GM12878 (cell line): ENCODE measurements at regions not wholly inside any gene's neighbourhood (a gene's known extent, or its start where the extent isn't known, plus 50 kb on each side); places are given as distances from the start of the nearest gene placed in this dataset.

ENCODE experiments used
- ATAC-seq: fragments of 200-7000 bp; cut with Tn5 transposase; 3 replicates; pipeline ENCODE4 v1.9.1; 2020; ENCODE audit warnings: mild to moderate bottlenecking, moderate library complexity
- BruUV-seq: library from RNA; stranded (reverse); fragments of 400-500 nt; replicated peaks from 2 replicates; lab custom pipeline; 2021; lab: Mats Ljungman, UMichigan
- CTCF ChIA-PET: fragments of 300-600 bp; sonication (Branson Sonifier 250); formaldehyde crosslinking; extraction: SDS; loops from one replicate; lab custom pipeline; 2021; ENCODE audit warnings: inconsistent platforms; lab: Yijun Ruan, JAX
- POLR2A ChIA-PET: fragments of 350-600 bp; formaldehyde crosslinking; extraction: SDS; loops from one replicate; lab custom pipeline; 2021; ENCODE audit warnings: inconsistent platforms; lab: Charles Lee
- RAD21 ChIA-PET: fragments of 300-600 bp; sonication (Branson Sonifier 250); formaldehyde crosslinking; loops from one replicate; lab custom pipeline; 2023; ENCODE audit warnings: antibody characterized with exemption; ENCODE audit not compliant: unreplicated experiment; lab: Charles Lee
- SMC1A ChIA-PET: fragments of 300-600 bp; sonication (Branson Sonifier 250); formaldehyde crosslinking; loops from one replicate; lab custom pipeline; 2023; ENCODE audit not compliant: unreplicated experiment, uncharacterized antibody; lab: Charles Lee
- DNase-seq: peaks from one replicate; pipeline ENCODE4 v3.0.0-alpha.2; 2011; ENCODE audit warnings: low read depth, low spot score
- FAIRE-seq: peaks from 3 replicates; lab custom pipeline; 2011; peaks lifted over from hg19 to GRCh38; lab: Jason Lieb, UNC
- H2AFZ ChIP-seq: 2 replicates; pipeline ENCODE4 v1.6.0; 2011; ENCODE audit warnings: low read depth, low read length, control low read depth; ENCODE audit not compliant: control insufficient read depth
- H3K27ac ChIP-seq: 2 replicates; pipeline ENCODE4 v1.5.1; 2011; ENCODE audit warnings: control low read depth; ENCODE audit not compliant: control insufficient read depth, insufficient read depth
- H3K27me3 ChIP-seq, 2 experiments: replicated peaks in 1 of 2; 2 replicates each; pipeline versions ENCODE4 v1.6.0 to v1.6.1; 2011; ENCODE audit warnings: low read length in 1 of 2; ENCODE audit not compliant: control insufficient read depth in 2 of 2, insufficient read depth in 2 of 2
- H3K36me3 ChIP-seq, 2 experiments: 2 replicates each; pipeline ENCODE4 v1.5.1; 2011; ENCODE audit warnings: low read length in 1 of 2; ENCODE audit not compliant: control insufficient read depth in 2 of 2, insufficient read depth in 2 of 2
- H3K4me1 ChIP-seq: 2 replicates; pipeline ENCODE4 v1.6.1; 2011; ENCODE audit warnings: mild to moderate bottlenecking, low read length, moderate library complexity, mixed read lengths; ENCODE audit not compliant: control insufficient read depth, insufficient read depth
- H3K4me2 ChIP-seq: 2 replicates; pipeline ENCODE4 v1.6.0; 2011; ENCODE audit warnings: control low read depth; ENCODE audit not compliant: control insufficient read depth, insufficient read depth
- H3K4me3 ChIP-seq: fragments of 200-600 bp; sonication (generic); 2 replicates; pipeline ENCODE4 v1.5.1; 2016
- H3K79me2 ChIP-seq: 2 replicates; pipeline ENCODE4 v1.6.0; 2011; ENCODE audit warnings: low read length; ENCODE audit not compliant: control insufficient read depth, insufficient read depth
- H3K9ac ChIP-seq: 2 replicates; pipeline ENCODE4 v1.8.0; 2011; ENCODE audit warnings: low read length, control low read depth, mixed read lengths; ENCODE audit not compliant: control insufficient read depth, insufficient read depth
- H3K9me3 ChIP-seq: replicated peaks from 3 replicates; pipeline ENCODE4 v1.5.1; 2011; ENCODE audit warnings: mild to moderate bottlenecking, low read length; ENCODE audit not compliant: control insufficient read depth, insufficient read depth
- H4K20me1 ChIP-seq: 2 replicates; pipeline ENCODE4 v1.6.0; 2011; ENCODE audit not compliant: control insufficient read depth, insufficient read depth
- BHLHE40 ChIP-seq, 2 experiments: fragments of 450-650 bp in 1 of 2; IDR thresholded peaks; 2 replicates each; pipeline ENCODE4 v1.6.1; 2011 to 2017; ENCODE audit warnings: low read depth in 2 of 2, borderline replicate concordance in 1 of 2, improper control_type of control experiment in 1 of 2, low read length in 1 of 2, mild to moderate bottlenecking in 1 of 2
- BMI1 ChIP-seq: fragments of 450-650 bp; IDR thresholded peaks from 2 replicates; pipeline ENCODE4 v1.6.1; 2016; ENCODE audit warnings: mild to moderate bottlenecking, moderate library complexity, borderline replicate concordance
- ELK1 ChIP-seq: IDR thresholded peaks from 2 replicates; pipeline ENCODE4 v1.6.1; 2012; ENCODE audit warnings: low read depth, low read length, improper control_type of control experiment
- IKZF1 ChIP-seq: fragments of 450-650 bp; conservative IDR thresholded peaks from 2 replicates; pipeline ENCODE4 v1.6.1; 2017; ENCODE audit warnings: antibody characterized with exemption, mild to moderate bottlenecking
- JUND ChIP-seq: IDR thresholded peaks from 2 replicates; pipeline ENCODE4 v1.6.1; 2012; ENCODE audit warnings: low read depth, mild to moderate bottlenecking, low read length, improper control_type of control experiment, moderate library complexity
- KLF5 ChIP-seq: fragments of 450-650 bp; IDR thresholded peaks from 2 replicates; pipeline ENCODE4 v1.6.1; 2014; ENCODE audit warnings: mild to moderate bottlenecking; ENCODE audit not compliant: partially characterized antibody
- MEF2B ChIP-seq: fragments of 450-650 bp; IDR thresholded peaks from 2 replicates; pipeline ENCODE4 v1.6.1; 2018; ENCODE audit warnings: mild to moderate bottlenecking, moderate library complexity; ENCODE audit not compliant: partially characterized antibody, poor library complexity, severe bottlenecking
- NFYA ChIP-seq: IDR thresholded peaks from 2 replicates; pipeline ENCODE4 v1.6.1; 2011; ENCODE audit warnings: low read depth, mild to moderate bottlenecking, low read length, improper control_type of control experiment, borderline replicate concordance
- SRF ChIP-seq, 2 experiments: IDR thresholded peaks; 2 replicates each; pipeline ENCODE4 v1.6.1; 2011; ENCODE audit warnings: low read depth in 2 of 2, low read length in 2 of 2, mild to moderate bottlenecking in 1 of 2, moderate library complexity in 1 of 2
- WGBS: methylation state at CpG from one replicate; pipeline ENCODE4 v1.1.6; 2016; ENCODE audit warnings: low lambda C conversion rate; ENCODE audit not compliant: insufficient replicate concordance, insufficient coverage; ENCODE audit errors: missing lambda C conversion rate; 5-methylcytosine and 5-hydroxymethylcytosine counted together
- in situ Hi-C: fragments of 300-500 bp; cut with MboI; formaldehyde crosslinking; loops from 9 replicates; pipeline ENCODE4 v1.14.3; 2018; ENCODE audit warnings: mixed read lengths
- intact Hi-C: fragments of 100-400 bp; cut with micrococcal nuclease; formaldehyde crosslinking; loops from one replicate; pipeline ENCODE4 v1.14.2; 2022; ENCODE audit not compliant: unreplicated experiment
- TF ChIP-seq, protein P1 (sequence below): fragments of 450-650 bp; IDR thresholded peaks from 2 replicates; pipeline ENCODE4 v1.6.1; 2017; ENCODE audit warnings: mild to moderate bottlenecking
- TF ChIP-seq, protein P2 (sequence below): IDR thresholded peaks from 2 replicates; pipeline ENCODE4 v1.6.1; 2011; ENCODE audit warnings: borderline replicate concordance, low read depth, mild to moderate bottlenecking, moderate library complexity, low read length; ENCODE audit not compliant: insufficient read depth, poor library complexity, severe bottlenecking

DNA sequence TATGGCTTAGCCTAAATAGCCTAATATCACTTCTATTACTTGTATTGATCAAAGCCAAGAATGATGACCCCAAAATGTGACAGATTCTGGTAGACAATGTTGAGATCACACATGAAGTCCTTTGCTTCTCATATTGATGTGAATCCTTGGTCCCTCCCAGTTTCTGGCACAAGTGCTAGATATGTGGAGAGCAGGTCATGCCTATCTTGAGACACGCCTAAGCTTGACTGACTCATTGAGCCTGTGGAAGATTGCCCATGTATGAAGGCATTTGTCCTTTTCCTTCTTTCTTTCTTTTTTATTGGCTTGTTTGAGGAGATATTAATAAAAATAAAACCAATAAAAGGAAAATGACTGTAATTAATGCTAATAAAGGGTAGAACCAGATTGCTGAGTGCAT is 54.0 kb upstream of the TMEM108 start (continued):
- TF ChIP-seq, protein P1, sequence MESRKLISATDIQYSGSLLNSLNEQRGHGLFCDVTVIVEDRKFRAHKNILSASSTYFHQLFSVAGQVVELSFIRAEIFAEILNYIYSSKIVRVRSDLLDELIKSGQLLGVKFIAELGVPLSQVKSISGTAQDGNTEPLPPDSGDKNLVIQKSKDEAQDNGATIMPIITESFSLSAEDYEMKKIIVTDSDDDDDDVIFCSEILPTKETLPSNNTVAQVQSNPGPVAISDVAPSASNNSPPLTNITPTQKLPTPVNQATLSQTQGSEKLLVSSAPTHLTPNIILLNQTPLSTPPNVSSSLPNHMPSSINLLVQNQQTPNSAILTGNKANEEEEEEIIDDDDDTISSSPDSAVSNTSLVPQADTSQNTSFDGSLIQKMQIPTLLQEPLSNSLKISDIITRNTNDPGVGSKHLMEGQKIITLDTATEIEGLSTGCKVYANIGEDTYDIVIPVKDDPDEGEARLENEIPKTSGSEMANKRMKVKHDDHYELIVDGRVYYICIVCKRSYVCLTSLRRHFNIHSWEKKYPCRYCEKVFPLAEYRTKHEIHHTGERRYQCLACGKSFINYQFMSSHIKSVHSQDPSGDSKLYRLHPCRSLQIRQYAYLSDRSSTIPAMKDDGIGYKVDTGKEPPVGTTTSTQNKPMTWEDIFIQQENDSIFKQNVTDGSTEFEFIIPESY = no peak

DNA sequence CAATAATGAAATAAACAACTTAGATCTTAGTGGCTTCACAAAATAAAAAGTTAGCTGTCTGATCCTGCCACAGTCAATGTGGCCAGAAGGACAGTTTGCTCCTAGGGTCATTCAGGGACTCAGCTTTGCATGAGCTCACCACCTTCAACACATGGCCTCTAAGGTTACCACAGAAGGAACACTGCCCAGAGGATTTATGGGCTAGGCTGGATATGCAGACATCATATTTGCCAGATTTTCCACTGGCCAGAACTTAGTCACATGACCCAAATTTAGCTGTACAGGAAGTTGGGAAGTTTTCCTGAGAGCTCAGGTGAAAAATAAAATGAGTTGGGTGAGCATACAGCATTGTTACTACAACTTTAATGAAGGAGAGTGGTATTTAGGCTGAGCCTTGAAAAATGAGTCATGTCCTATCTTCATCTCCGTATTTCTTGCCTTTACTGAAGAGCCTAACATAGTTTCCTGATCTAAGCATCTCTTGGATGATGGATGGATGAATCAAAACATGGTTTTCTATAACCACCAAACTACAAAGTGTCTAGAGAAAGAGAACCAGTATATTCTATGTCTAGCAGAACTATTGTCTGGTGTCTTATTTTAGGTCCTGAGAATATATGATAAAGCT is 54.9 kb upstream of the TMEM108 start:
- H3K9me3 ChIP-seq = no peaks in the 10 kb centered on the region
- H3K27ac ChIP-seq = no peak overlapping the region
- H2AFZ ChIP-seq = no peak overlapping the region
- SMC1A ChIA-PET = interaction anchor here (1.0 kb wide), 1 partner anchor 383 kb away, joined by 3 read pairs; no protein-coding TSS in a partner anchor
- no peaks in the 10 kb centered on the region for H3K36me3 ChIP-seq
- intact Hi-C loops = no loop called here
- no peak overlapping the region for H3K4me2 ChIP-seq
- TF ChIP-seq BHLHE40 (IDR thresholded peaks at IDR 0.05; ENCODE audit: borderline replicate concordance in 1 of 2, low read depth in 2 of 2, low read length in 1 of 2) (no peak), NFYA (no peak), IKZF1 (no peak), SRF (IDR thresholded peaks at IDR 0.05; ENCODE audit: low read depth in 2 of 2, low read length in 2 of 2) (no peak), MEF2B (no peak), KLF5 (no peak), BMI1 (no peak), ELK1 (no peak), JUND (no peak)
- TF ChIP-seq, protein P2, sequence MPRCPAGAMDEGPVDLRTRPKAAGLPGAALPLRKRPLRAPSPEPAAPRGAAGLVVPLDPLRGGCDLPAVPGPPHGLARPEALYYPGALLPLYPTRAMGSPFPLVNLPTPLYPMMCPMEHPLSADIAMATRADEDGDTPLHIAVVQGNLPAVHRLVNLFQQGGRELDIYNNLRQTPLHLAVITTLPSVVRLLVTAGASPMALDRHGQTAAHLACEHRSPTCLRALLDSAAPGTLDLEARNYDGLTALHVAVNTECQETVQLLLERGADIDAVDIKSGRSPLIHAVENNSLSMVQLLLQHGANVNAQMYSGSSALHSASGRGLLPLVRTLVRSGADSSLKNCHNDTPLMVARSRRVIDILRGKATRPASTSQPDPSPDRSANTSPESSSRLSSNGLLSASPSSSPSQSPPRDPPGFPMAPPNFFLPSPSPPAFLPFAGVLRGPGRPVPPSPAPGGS = no peak
- DNase-seq (no peak), FAIRE-seq (no peak), ATAC-seq (no peak)
- in situ Hi-C loops = no loop called here
- RAD21 ChIA-PET = no interaction called here
- H3K27me3 ChIP-seq = no peaks in the 10 kb centered on the region
- no peaks in the 10 kb centered on the region for H3K4me1 ChIP-seq
- no peak overlapping the region for H3K9ac ChIP-seq
- BruUV-seq = no TSS peak
- H3K4me3 ChIP-seq = no peak overlapping the region
- no peaks in the 10 kb centered on the region for H3K79me2 ChIP-seq
- CTCF ChIA-PET = no interaction called here
- POLR2A ChIA-PET = no interaction called here
- 0% methylated on average over 1 of the region's 1 CpG for WGBS
- H4K20me1 ChIP-seq = no peaks in the 10 kb centered on the region
